BJ (cell line): ENCODE measurements at regions not wholly inside any gene's neighbourhood (a gene's known extent, or its start where the extent isn't known, plus 50 kb on each side); places are given as distances from the start of the nearest gene placed in this dataset.

ENCODE experiments used
- CTCF ChIA-PET: fragments of 350-600 bp; formaldehyde crosslinking; extraction: SDS; loops from one replicate; lab custom pipeline; 2021; ENCODE audit warnings: antibody characterized with exemption, inconsistent platforms; lab: Yijun Ruan, JAX
- POLR2A ChIA-PET: fragments of 300-600 bp; sonication (Branson Sonifier 250); formaldehyde crosslinking; extraction: SDS; loops from one replicate; lab custom pipeline; 2021; ENCODE audit warnings: antibody characterized with exemption; lab: Charles Lee
- DNase-seq: peaks from one replicate; pipeline ENCODE4 v3.0.0-alpha.2; 2011; ENCODE audit warnings: low read depth
- H3K27me3 ChIP-seq: 2 replicates; pipeline ENCODE4 v1.6.0; 2011; ENCODE audit warnings: low read length; ENCODE audit not compliant: control insufficient read depth, insufficient read depth
- H3K36me3 ChIP-seq: 2 replicates; pipeline ENCODE4 v1.5.1; 2011; ENCODE audit warnings: low read length; ENCODE audit not compliant: control insufficient read depth, insufficient read depth
- H3K4me3 ChIP-seq: 2 replicates; pipeline ENCODE4 v1.5.1; 2011; ENCODE audit warnings: low read depth, mild to moderate bottlenecking, control low read depth, low read length
- TF ChIP-seq, protein P1 (sequence below): IDR thresholded peaks from 2 replicates; pipeline ENCODE4 v1.5.1; 2011; ENCODE audit warnings: low read depth, mild to moderate bottlenecking, control low read depth, inconsistent platforms, low read length, moderate library complexity; ENCODE audit not compliant: insufficient read depth

- TF ChIP-seq, protein P1, sequence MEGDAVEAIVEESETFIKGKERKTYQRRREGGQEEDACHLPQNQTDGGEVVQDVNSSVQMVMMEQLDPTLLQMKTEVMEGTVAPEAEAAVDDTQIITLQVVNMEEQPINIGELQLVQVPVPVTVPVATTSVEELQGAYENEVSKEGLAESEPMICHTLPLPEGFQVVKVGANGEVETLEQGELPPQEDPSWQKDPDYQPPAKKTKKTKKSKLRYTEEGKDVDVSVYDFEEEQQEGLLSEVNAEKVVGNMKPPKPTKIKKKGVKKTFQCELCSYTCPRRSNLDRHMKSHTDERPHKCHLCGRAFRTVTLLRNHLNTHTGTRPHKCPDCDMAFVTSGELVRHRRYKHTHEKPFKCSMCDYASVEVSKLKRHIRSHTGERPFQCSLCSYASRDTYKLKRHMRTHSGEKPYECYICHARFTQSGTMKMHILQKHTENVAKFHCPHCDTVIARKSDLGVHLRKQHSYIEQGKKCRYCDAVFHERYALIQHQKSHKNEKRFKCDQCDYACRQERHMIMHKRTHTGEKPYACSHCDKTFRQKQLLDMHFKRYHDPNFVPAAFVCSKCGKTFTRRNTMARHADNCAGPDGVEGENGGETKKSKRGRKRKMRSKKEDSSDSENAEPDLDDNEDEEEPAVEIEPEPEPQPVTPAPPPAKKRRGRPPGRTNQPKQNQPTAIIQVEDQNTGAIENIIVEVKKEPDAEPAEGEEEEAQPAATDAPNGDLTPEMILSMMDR: no peak
- CTCF ChIA-PET: interaction anchor here (0.7 to 6.0 kb wide), 2 partner anchors 8 to 15 kb away, joined by 3 to 37 read pairs; no protein-coding TSS in a partner anchor
Observed at GRCh38 chr6:37556881-37557644, 57.4 kb upstream of the CCDC167 start.

DNA sequence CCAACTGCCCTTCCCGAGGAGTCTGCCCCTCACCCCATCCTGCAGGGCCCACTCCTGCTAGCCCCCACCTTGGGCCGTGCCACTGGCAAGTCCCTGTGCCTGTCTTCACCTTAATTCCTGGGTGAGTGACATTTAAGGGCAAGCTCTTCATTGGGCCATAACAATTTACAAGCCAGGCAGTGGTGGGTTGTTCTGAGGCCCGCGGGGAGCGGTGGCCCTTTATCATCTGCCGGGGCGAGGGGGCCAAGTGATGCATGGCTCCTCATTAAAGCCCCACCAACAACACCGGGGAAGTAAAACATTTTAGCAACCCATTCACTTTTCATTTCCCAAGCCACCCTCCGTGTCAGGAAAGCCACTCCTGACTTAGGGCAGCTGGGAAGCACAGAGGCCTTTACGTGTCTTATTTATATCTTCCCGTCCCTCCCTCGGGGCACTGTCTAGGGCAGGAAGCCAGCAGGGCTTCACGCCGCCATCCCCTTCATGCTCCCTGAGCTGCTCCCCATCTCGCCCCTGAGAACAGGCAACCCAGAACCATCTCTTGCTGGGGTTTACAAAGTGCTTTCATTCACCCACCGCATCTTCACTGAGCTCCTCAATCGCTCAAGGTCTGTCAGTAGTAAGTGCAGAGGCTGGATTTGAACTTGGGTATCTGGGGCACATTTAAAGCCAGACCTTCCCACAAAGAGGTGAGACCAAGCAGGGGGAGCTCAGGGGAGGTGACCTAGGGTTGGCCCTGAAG, 55.5 kb upstream of the CCDC167 start:
- no peak for DNase-seq
- ChIA-PET CTCF (interaction anchor here (0.6 to 6.0 kb wide), 3 partner anchors 10 to 47 kb away, joined by 3 to 37 read pairs (median 3); no protein-coding TSS in a partner anchor), POLR2A (no interaction called here)
- H3K4me3 ChIP-seq: no peak overlapping the region
- no peaks in the 10 kb centered on the region for H3K27me3 ChIP-seq
- H3K36me3 ChIP-seq: no peaks in the 10 kb centered on the region
- TF ChIP-seq, protein P1: no peak

More at GRCh38 chr6:37556881-37557644, 57.4 kb upstream of the CCDC167 start:
- Histone ChIP-seq H3K27me3 (peaks cover 2% of the 10 kb centered on the region), H3K4me3 (no peak overlapping the region), H3K36me3 (no peaks in the 10 kb centered on the region)
- no peak for DNase-seq
- POLR2A ChIA-PET: no interaction called here

GRCh38 chr6:37554480-37554819, 54.8 kb upstream of the CCDC167 start:
- Histone ChIP-seq H3K36me3 (no peaks in the 10 kb centered on the region), H3K4me3 (no peak overlapping the region), H3K27me3 (no peaks in the 10 kb centered on the region)
- no peak for DNase-seq
- TF ChIP-seq, protein P1: no peak
- ChIA-PET CTCF (interaction anchor here (1.2 to 6.0 kb wide), 2 partner anchors 11 to 17 kb away, joined by 4 to 37 read pairs; no protein-coding TSS in a partner anchor), POLR2A (no interaction called here)

GRCh38 chr6:37552267-37552666, 52.6 kb upstream of the CCDC167 start:
- no peak for DNase-seq
- ChIA-PET CTCF (interaction anchor here (1.7 kb wide), 1 partner anchor 15 kb away, joined by 3 read pairs; no protein-coding TSS in a partner anchor), POLR2A (no interaction called here)
- TF ChIP-seq, protein P1: no peak
- Histone ChIP-seq H3K36me3 (no peaks in the 10 kb centered on the region), H3K4me3 (no peak overlapping the region), H3K27me3 (peaks cover 1% of the 10 kb centered on the region)

- POLR2A ChIA-PET: no interaction called here
- no peaks in the 10 kb centered on the region for H3K36me3 ChIP-seq
Observed at GRCh38 chr6:37551867-37552266, 52.2 kb upstream of the CCDC167 start.

More at GRCh38 chr6:37551867-37552266, 52.2 kb upstream of the CCDC167 start:
- no peak for DNase-seq
- CTCF ChIA-PET: interaction anchor here (1.2 to 2.8 kb wide), 3 partner anchors 14 to 15 kb away, joined by 3 to 9 read pairs (median 3); no protein-coding TSS in a partner anchor
- TF ChIP-seq, protein P1: no peak
- Histone ChIP-seq H3K27me3 (peaks cover 1% of the 10 kb centered on the region), H3K4me3 (no peak overlapping the region)
